WI38 (cell line): ENCODE measurements at regions not wholly inside any gene's neighbourhood (a gene's known extent, or its start where the extent isn't known, plus 50 kb on each side); places are given as distances from the start of the nearest gene placed in this dataset.

Source experiments
- H3K4me3 ChIP-seq: 2 replicates; pipeline ENCODE4 v1.5.1; 2011; ENCODE audit warnings: low read depth, mild to moderate bottlenecking, control low read depth, low read length
- CTCF ChIP-seq: IDR thresholded peaks from 2 replicates; pipeline ENCODE4 v1.5.1; 2012; ENCODE audit warnings: low read depth, mild to moderate bottlenecking, control low read depth, low read length

- TF ChIP-seq CTCF = no peak
- no peak overlapping the region for H3K4me3 ChIP-seq
Measured at GRCh38 chr5:18179579-18179978, 545.3 kb downstream of the TAF11L14 start.

GRCh38 chr5:18181575-18181974, 547.3 kb downstream of the TAF11L14 start:
- no peak overlapping the region for H3K4me3 ChIP-seq
- no peak for TF ChIP-seq CTCF

GRCh38 chr5:18195910-18196309, 561.6 kb downstream of the TAF11L14 start:
- no peak for TF ChIP-seq CTCF
- no peak overlapping the region for H3K4me3 ChIP-seq

GRCh38 chr5:18197734-18198133, 563.5 kb downstream of the TAF11L14 start:
- H3K4me3 ChIP-seq = no peak overlapping the region
- TF ChIP-seq CTCF = no peak

- no peak overlapping the region for H3K4me3 ChIP-seq
Measured at GRCh38 chr5:18202164-18202563, 567.9 kb downstream of the TAF11L14 start.

GRCh38 chr5:18203296-18203695, 569.0 kb downstream of the TAF11L14 start:
- no peak overlapping the region for H3K4me3 ChIP-seq
- no peak for TF ChIP-seq CTCF

More at GRCh38 chr5:18202164-18202563, 567.9 kb downstream of the TAF11L14 start:
- TF ChIP-seq CTCF = no peak

GRCh38 chr5:18213666-18214065, 579.4 kb downstream of the TAF11L14 start:
- TF ChIP-seq CTCF = no peak
- no peak overlapping the region for H3K4me3 ChIP-seq
